ENCODE measurements at regions not wholly inside any gene's neighbourhood (a gene's known extent, or its start where the extent isn't known, plus 50 kb on each side); places are given as distances from the start of the nearest gene placed in this dataset.

GRCh38 chr6:169162752-169163407 is 90.8 kb downstream of the THBS2 start:
- TF ChIP-seq BHLHE40 (IDR thresholded peaks at IDR 0.05; ENCODE audit: borderline replicate concordance), result no peak
- TF ChIP-seq ELF4 (IDR thresholded peaks at IDR 0.05), result no peak
- no peak for TF ChIP-seq NFRKB (IDR thresholded peaks at IDR 0.05)
